HG02970 (cell line): ENCODE measurements at regions not wholly inside any gene's neighbourhood (a gene's known extent, or its start where the extent isn't known, plus 50 kb on each side); places are given as distances from the start of the nearest gene placed in this dataset.
"Not testable (repeated sequence)": the region's sequence is repeated elsewhere in the genome, so short reads cannot be mapped to it uniquely, and the experiment has no call there.

Experiments
- ATAC-seq: cut with Tn5 transposase; IDR thresholded peaks from one replicate; pipeline ENCODE4 v1.9.1; 2021; ENCODE audit warnings: mild to moderate bottlenecking, moderate library complexity, moderate number of reproducible peaks; ENCODE audit not compliant: unreplicated experiment, low FRiP score

DNA sequence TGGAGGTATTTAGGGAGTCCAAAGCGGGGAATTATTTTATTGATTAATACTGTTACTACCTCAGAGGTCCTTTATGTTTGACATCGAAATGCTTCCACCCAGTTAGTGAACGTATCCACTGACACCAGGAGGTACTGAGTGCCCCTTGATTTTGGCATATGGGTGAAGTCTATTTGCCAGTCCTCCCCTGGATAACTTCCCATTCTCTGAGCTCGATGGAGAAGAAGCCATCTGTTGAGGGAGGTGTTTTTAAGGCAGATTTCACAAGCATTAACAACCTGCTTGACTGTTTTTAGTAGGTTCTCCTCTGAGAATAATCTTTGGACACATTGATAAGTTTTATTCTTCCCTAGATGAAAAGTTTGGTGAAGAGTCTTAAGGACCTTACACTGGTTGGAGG lies 165.3 kb upstream of the NREP start:
- no peak for ATAC-seq

- ATAC-seq, result not testable (repeated sequence)
Measured at GRCh38 chr5:111921691-111922090, 164.7 kb upstream of the NREP start.

GRCh38 chr5:111914966-111915636 lies 158.1 kb upstream of the NREP start:
- ATAC-seq, result no peak

GRCh38 chr5:111902436-111902835 lies 145.4 kb upstream of the NREP start:
- ATAC-seq, result no peak

DNA sequence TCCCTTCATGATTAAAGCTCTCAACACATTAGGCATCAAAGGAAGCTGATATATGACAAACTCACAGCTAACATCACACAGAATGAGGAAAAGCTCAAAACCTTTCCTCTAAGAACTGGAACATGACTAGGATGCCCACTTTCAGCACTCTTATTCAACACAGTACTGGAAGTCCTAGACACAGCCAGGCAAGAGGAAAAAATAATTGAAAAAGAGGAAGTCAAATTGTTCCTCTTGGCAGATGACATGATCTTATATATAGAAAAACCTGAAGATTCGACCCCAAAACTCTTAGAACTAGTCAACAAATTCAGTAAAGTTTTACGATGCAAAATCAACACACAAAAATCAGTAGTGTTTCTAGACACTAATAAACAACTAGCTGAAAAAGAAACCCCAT lies 144.3 kb upstream of the NREP start:
- ATAC-seq, result no peak

GRCh38 chr5:111892949-111893348 lies 136.0 kb upstream of the NREP start:
- no peak for ATAC-seq

DNA sequence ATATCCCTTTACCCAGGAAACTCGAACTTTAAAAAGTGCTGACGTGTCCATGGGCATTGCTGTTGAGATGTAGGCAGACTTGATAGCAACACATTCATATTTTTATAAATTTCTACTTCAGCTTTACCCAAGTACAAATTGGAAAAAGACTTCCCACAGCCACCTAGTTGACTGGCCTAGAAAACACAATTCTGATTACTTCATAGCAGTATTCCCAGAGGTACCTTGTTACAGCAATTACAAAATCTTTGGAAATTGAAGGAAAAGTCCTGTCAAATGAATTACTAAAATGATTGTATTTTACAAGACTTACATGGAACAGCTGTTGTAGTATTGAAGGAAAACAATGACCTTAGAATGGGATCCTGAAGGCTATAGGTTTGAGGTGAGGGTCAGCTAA lies 130.7 kb upstream of the NREP start:
- no peak for ATAC-seq

DNA sequence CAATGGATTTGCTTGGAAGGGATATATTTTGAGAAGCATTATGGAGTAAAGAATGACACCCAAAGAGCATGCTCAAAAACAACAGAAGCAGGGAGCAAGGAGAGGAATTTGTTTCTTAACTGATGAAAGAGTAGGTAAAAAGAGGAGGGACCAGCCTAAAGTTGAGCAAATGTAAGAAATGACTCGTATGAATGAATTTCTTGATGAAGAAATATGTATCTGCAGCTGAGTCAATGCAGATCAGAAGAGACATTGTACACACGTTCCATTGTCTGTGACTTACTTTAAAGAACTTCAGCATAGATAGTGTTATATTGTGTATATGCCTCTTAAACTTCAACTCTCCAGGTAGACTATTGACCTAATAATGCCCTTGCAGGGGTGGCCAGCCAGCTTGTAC lies 112.7 kb upstream of the NREP start:
- no peak for ATAC-seq

DNA sequence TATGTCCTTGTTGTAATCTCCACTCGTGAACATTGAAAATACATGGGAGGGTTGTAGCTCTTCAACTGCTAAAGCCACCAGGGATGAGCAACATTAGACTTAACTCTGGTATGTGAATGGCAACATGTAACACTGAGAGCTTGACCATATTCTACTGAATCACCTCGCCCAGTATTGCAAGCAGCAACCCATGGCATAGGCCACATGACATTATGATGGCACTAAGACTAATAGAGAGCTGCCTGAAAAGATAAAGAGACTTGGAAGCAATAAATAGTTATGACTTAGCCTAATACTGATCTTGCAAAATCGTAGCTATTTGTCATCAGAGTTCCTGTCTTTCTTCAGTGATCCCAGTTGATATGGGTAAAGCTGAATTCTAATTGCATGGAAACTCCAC lies 108.4 kb upstream of the NREP start:
- ATAC-seq, result no peak

DNA sequence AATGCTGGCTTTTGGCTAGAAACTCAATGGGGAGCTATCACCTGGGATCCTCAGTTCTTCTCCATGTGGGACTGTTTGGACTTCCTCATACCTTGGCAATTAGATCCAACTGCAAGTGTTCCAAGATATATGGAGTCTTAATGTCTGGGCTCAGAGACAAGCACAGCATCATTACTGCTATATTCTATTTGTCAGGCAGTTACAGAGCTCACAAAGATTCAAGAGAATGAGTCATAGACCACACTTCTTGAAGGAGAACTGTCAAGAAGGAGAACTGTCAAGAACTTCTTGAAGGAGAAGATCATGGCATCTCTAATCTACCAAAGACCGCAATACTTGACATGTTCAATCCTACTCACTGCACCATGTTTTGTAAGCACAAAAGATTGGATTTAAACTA lies 106.8 kb upstream of the NREP start:
- no peak for ATAC-seq

DNA sequence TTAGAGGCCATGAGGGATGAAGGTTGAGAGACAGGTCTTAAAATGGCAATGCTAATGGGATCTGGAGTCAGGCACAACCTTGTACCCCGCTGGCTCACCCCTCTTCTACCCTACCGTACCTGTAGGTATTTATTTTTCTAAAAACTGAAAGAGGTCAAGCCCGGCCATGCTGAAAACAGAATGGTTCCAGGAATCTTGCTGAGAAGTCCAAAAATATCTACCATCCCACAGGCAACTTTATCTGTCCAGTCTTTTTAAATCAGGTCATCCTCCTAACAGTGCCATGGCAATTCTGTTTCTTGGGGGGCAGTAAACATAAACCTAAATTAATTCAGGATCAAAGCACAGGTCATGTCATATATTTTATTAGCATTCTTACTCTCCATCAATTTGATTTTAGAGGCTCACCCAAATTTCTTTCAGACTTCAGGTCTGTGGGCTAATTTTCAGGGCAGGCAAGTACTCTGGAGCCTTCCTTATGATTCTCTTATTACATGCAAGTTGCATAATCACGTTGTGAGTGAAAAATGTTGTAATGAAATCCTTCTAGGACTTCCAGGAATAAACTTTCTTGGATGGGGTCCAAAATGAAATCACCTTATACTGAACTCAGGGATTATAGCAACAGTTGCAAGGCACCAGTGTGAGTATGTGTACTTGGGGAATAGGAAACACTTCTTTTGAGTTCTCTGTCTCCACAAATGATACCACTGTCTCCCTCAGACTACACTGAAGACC lies 102.7 kb upstream of the NREP start:
- no peak for ATAC-seq

DNA sequence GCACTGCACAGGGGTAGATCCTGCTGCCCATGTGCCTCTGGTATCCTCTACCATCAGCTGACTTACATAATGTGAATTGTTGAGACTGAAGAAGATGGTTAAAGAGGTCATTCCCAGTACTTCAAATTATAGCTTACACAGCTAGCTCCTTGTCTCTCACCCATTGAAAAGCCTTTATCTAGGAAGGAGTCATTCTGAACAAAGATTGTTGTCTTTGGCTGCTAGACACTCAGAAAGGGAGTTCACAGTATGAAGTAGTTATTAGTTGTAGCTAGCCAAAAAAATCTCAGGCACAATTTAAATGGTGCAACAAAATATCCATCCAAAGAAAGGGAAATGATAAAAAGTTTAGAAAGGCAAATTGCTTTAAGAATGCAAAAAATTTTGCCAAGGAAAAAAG lies 102.0 kb upstream of the NREP start:
- ATAC-seq, result no peak

GRCh38 chr5:111857623-111858022 lies 100.6 kb upstream of the NREP start:
- ATAC-seq, result no peak

DNA sequence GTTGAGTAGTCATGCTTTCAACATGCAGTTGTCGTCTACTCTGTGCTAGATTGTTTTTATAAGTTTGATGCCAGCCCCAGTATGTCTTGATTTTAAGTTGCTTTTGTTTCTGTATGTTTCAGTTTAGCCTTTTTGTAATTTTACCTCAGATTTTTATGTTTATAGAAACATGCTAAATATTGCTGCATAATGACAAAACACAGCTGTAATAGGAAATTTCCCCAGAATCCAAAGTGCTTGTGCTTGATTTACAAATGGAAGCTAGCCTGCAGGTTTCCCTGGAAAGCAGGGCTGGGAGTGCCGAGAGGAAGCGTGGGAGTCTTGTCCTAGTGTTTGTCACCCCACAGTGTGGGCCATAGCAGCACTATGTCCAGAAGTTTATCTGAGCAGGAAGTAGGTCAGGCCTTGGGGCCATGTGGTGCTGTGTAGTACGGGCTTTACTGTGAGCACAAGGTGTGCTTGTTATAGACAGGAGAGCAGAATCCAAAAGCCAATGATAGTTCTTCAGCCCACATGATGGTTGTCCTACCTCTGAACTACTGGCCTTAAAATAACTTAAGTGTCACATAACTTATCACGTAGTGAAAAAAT lies 100.0 kb upstream of the NREP start:
- no peak for ATAC-seq

DNA sequence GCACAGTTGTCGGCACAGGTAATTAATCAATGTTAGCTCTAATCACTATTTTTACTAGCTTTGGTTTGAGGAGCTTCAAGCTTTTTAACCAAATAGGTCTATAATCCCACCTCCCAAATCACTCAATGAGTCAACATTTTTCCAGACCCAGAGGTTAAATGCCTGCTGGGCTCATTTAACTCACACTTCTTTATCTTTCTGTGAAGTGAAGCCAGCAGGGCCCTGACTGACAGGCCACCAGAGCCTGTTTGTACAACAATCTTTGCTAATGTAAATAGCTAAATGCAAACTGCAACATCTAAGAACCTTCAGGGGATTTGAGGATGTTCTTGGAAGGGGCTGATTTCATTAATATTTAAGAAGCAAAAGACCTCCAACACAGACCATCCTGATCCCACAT lies 98.4 kb upstream of the NREP start:
- ATAC-seq, result no peak

DNA sequence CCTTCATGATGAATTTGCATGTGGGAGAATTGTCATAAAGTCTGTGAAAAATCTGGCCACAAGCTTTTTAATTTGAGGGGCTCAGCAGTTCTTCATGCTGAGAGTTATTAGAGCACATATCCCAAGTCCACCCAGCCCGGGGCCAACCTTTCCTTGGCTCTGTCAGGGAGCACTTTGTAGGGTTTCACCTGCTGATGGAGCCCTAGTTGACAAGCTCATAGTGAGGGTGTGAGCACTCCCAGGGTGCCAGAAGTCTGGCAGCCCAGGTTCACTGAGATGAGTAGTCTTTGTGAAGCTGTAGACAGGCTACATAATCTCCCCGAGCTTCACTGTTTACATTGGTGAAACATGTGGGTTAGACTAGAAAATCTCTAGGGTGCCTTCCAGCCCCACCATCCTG lies 97.2 kb upstream of the NREP start:
- ATAC-seq, result no peak

DNA sequence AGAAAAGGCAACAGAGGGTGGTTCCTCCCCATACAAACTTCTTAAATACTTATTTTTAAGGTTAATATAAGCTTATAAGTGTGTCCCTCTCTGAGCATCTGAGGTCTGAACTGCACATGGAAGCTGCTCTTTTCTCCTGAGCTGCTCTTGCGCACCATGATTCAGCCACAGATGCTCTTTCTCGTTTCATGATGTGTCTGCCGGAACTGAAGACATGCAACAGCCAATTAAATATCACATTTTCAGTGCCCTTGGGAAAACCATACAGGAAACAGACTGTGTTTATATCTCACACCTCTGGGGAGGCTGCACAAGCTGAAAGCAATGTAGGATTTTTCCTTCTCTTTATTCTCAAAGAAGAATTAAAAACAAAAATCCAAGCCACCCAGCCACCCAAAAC lies 96.8 kb upstream of the NREP start:
- ATAC-seq, result no peak

DNA sequence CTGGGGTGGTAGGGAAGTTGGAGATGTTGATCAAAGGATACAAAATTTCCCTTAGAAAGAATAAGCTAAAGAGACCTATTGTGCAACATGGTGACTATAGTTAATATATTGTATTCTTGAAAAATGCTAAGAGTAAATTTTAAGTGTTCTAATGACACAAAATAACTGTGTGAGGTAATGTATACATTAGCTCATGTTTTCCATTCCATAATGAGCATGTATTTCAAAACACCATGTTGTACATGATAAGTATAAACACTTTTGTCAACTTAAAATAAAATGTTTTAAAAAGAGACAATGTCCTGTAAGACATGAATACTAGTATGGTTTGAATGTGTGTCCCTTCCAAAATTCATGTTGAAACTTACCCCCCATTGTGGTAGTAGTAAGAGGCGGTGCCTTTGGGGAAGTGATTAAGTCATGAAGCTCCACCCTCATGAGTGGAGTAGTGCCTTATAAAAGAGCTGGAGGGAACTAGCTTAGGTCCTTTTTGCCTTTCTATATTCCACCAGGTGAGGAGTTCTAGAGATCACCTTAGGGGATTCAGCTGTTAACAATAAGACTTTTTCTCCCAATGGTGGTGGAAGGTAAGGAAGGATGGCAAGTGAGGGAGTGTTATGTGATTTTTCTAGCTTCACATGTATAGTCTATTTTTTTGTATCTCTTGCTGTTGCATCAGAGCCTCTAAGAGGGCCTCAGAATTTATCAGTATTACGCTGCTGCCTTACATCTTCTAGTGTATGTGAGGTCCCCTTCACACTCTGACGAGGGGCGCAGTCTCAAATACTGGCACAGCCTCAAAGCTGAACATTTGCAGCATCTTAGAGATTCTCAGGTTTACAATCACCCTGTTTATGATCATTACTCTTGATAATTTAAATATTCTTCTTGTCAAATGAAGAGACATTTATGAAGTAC lies 94.9 kb upstream of the NREP start:
- no peak for ATAC-seq

DNA sequence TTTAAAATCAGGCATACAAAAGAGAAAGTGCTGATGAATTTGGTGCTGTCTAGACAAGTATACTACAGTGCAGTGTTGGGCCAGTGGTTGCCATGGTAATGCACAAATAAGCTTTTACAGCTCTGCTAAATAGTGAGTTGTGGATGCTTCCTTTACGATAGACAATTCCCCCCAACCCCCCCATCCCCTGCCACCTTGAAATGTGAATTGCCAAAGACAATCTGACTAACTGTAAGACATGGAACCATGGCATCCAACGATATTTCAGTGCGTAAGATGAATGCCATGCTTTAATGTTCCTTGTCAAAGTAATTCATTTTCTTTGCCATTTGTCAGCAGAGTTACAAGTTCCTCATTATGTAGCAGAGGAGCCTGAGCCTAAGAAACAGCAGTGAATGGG lies 91.5 kb upstream of the NREP start:
- ATAC-seq, result no peak

- ATAC-seq, result no peak
Measured at GRCh38 chr5:111847052-111847925, 90.3 kb upstream of the NREP start.
